ENCODE measurements at regions not wholly inside any gene's neighbourhood (a gene's known extent, or its start where the extent isn't known, plus 50 kb on each side); places are given as distances from the start of the nearest gene placed in this dataset.

- TF ChIP-seq CTCF (IDR thresholded peaks at IDR 0.05; ENCODE audit: insufficient read depth, low read length) = no peak
- no peak for TF ChIP-seq REST (IDR thresholded peaks at IDR 0.05; ENCODE audit: insufficient replicate concordance, low read depth)
- no peak for TF ChIP-seq GABPA (IDR thresholded peaks at IDR 0.05; ENCODE audit: low read depth)
Observed at GRCh38 chr20:40319741-40320516, 369.1 kb downstream of the MAFB start.
